Astrocyte (in vitro differentiated cells and primary cell): ENCODE measurements at regions not wholly inside any gene's neighbourhood (a gene's known extent, or its start where the extent isn't known, plus 50 kb on each side); places are given as distances from the start of the nearest gene placed in this dataset.
"Not testable (repeated sequence)": the region's sequence is repeated elsewhere in the genome, so short reads cannot be mapped to it uniquely, and the experiment has no call there.

Experiments
- DNase-seq: peaks from one replicate; pipeline ENCODE4 v3.0.0-alpha.2; 2010; ENCODE audit warnings: low read depth
- FAIRE-seq: peaks from 2 replicates; lab custom pipeline; 2011; peaks lifted over from hg19 to GRCh38; lab: Jason Lieb, UNC
- H2AFZ ChIP-seq: 2 replicates; pipeline ENCODE4 v1.6.0; 2012; ENCODE audit warnings: low read depth, low read length, inconsistent platforms
- H3K27ac ChIP-seq: 2 replicates; pipeline ENCODE4 v1.5.1; 2011; ENCODE audit warnings: low read depth, low read length, inconsistent platforms
- H3K27me3 ChIP-seq: 2 replicates; pipeline ENCODE4 v1.6.0; 2011; ENCODE audit warnings: low read length, inconsistent platforms; ENCODE audit not compliant: insufficient read depth
- H3K36me3 ChIP-seq: 2 replicates; pipeline ENCODE4 v1.5.1; 2011; ENCODE audit warnings: low read length, inconsistent platforms; ENCODE audit not compliant: insufficient read depth
- H3K4me1 ChIP-seq: 2 replicates; pipeline ENCODE4 v1.5.1; 2011; ENCODE audit warnings: low read length, inconsistent platforms; ENCODE audit not compliant: insufficient read depth
- H3K4me2 ChIP-seq: 2 replicates; pipeline ENCODE4 v1.6.0; 2012; ENCODE audit warnings: low read length, inconsistent platforms
- H3K4me3 ChIP-seq: 2 replicates; pipeline ENCODE4 v1.5.1; 2011; ENCODE audit warnings: low read depth, mild to moderate bottlenecking, low read length, inconsistent platforms; ENCODE audit not compliant: insufficient read depth
- H3K79me2 ChIP-seq: 2 replicates; pipeline ENCODE4 v1.6.0; 2012; ENCODE audit warnings: mild to moderate bottlenecking, low read length, inconsistent platforms; ENCODE audit not compliant: insufficient read depth
- H3K9ac ChIP-seq: 2 replicates; pipeline ENCODE4 v1.6.0; 2012; ENCODE audit warnings: mild to moderate bottlenecking, low read length, inconsistent platforms
- H3K9me3 ChIP-seq: 2 replicates; pipeline ENCODE4 v1.5.1; 2012; ENCODE audit warnings: low read depth, mild to moderate bottlenecking, low read length, inconsistent platforms; ENCODE audit not compliant: insufficient read depth
- H4K20me1 ChIP-seq: 2 replicates; pipeline ENCODE4 v1.6.0; 2012; ENCODE audit warnings: low read length, inconsistent platforms; ENCODE audit not compliant: insufficient read depth
- H3K27ac Mint-ChIP-seq: one replicate; pipeline ENCODE4 v1.8.0; 2021; ENCODE audit warnings: mild to moderate bottlenecking, mixed read lengths; ENCODE audit not compliant: unreplicated experiment
- H3K27me3 Mint-ChIP-seq: one replicate; pipeline ENCODE4 v1.8.0; 2021; ENCODE audit warnings: low read depth, mixed read lengths; ENCODE audit not compliant: unreplicated experiment
- H3K36me3 Mint-ChIP-seq: one replicate; pipeline ENCODE4 v1.8.0; 2021; ENCODE audit warnings: low read depth, mixed read lengths; ENCODE audit not compliant: unreplicated experiment
- H3K4me1 Mint-ChIP-seq: one replicate; pipeline ENCODE4 v1.8.0; 2021; ENCODE audit warnings: low read depth, mixed read lengths; ENCODE audit not compliant: unreplicated experiment
- H3K4me3 Mint-ChIP-seq: one replicate; pipeline ENCODE4 v1.8.0; 2021; ENCODE audit warnings: mild to moderate bottlenecking, moderate library complexity, mixed read lengths; ENCODE audit not compliant: unreplicated experiment
- H3K9me3 Mint-ChIP-seq: one replicate; pipeline ENCODE4 v1.8.0; 2021; ENCODE audit warnings: mild to moderate bottlenecking, mixed read lengths; ENCODE audit not compliant: unreplicated experiment
- EZH2 ChIP-seq: IDR thresholded peaks from 2 replicates; pipeline ENCODE4 v1.6.1; 2012; ENCODE audit warnings: mild to moderate bottlenecking, low read length, inconsistent platforms; ENCODE audit not compliant: insufficient read depth
- TF ChIP-seq, protein P1 (sequence below): IDR thresholded peaks from 2 replicates; pipeline ENCODE4 v1.5.1; 2011; ENCODE audit warnings: low read depth, mild to moderate bottlenecking, inconsistent platforms, low read length, moderate library complexity; ENCODE audit not compliant: insufficient read depth

DNA sequence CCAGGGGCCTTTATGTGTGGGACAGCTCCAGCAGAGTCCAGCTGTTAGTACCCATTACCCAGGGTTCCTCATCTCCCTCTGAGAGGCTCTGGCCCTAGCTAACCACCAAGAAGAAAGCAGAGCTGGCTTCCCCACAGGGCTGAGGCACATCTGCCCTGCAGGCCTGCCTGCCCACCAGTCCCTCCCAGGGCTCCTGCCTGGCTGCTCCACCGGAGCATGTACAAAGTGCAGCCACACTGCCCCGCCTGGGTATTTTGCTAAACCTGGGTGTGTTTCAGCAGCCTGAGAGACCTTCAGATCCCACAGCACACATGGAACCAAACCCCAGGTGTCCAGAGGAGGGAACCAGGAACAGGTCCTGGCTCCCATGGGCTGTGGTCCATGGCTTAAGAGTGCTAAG is 500.4 kb upstream of the KLHL4 start:
- no peak for DNase-seq
- TF ChIP-seq, protein P1, sequence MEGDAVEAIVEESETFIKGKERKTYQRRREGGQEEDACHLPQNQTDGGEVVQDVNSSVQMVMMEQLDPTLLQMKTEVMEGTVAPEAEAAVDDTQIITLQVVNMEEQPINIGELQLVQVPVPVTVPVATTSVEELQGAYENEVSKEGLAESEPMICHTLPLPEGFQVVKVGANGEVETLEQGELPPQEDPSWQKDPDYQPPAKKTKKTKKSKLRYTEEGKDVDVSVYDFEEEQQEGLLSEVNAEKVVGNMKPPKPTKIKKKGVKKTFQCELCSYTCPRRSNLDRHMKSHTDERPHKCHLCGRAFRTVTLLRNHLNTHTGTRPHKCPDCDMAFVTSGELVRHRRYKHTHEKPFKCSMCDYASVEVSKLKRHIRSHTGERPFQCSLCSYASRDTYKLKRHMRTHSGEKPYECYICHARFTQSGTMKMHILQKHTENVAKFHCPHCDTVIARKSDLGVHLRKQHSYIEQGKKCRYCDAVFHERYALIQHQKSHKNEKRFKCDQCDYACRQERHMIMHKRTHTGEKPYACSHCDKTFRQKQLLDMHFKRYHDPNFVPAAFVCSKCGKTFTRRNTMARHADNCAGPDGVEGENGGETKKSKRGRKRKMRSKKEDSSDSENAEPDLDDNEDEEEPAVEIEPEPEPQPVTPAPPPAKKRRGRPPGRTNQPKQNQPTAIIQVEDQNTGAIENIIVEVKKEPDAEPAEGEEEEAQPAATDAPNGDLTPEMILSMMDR, result no peak
- TF ChIP-seq EZH2, result no peak

DNA sequence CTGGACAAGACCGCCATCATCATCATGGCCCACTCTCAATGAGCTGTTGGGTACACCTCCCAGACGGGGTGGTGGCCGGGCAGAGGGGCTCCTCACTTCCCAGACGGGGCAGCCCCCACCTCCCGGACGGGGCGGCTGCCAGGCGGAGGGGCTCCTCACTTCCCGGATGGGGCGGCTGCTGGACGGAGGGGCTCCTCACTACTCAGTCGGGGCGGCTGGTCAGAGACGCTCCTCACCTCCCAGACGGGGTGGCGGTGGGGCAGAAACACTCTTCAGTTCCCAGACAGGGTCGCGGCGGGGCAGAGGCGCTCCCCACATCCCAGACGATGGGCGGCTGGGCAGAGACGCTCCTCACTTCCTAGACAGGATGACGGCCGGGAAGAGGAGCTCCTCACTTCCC is 484.5 kb upstream of the KLHL4 start:
- H3K4me1 ChIP-seq, H3K36me3 ChIP-seq, H3K9ac ChIP-seq, H3K4me3 Mint-ChIP-seq, H3K4me3 ChIP-seq, FAIRE-seq, H3K27me3 Mint-ChIP-seq, H3K27me3 ChIP-seq, H2AFZ ChIP-seq, DNase-seq, H3K27ac Mint-ChIP-seq, H3K27ac ChIP-seq, H3K4me2 ChIP-seq, H3K36me3 Mint-ChIP-seq, H3K9me3 ChIP-seq, H4K20me1 ChIP-seq, H3K9me3 Mint-ChIP-seq, H3K79me2 ChIP-seq, H3K4me1 Mint-ChIP-seq: not testable (repeated sequence)

More for the DNA sequence above, 500.4 kb upstream of the KLHL4 start:
- H3K79me2 ChIP-seq, result no peaks in the 10 kb centered on the region
- H3K4me1 ChIP-seq, result no peaks in the 10 kb centered on the region
- H3K4me3 ChIP-seq, result no peak overlapping the region
- no peak overlapping the region for H3K4me2 ChIP-seq
- no peaks in the 10 kb centered on the region for H3K27me3 ChIP-seq
- Mint-ChIP-seq H3K4me1 (no peaks in the 10 kb centered on the region), H3K36me3 (no peaks in the 10 kb centered on the region), H3K9me3 (no peaks in the 10 kb centered on the region), H3K27ac (no peak overlapping the region), H3K27me3 (no peaks in the 10 kb centered on the region), H3K4me3 (no peak overlapping the region)
- no peaks in the 10 kb centered on the region for H3K9me3 ChIP-seq
- H4K20me1 ChIP-seq, result no peaks in the 10 kb centered on the region
- H3K27ac ChIP-seq, result no peak overlapping the region
- H2AFZ ChIP-seq, result no peak overlapping the region
- H3K36me3 ChIP-seq, result no peaks in the 10 kb centered on the region
- no peak for FAIRE-seq
- H3K9ac ChIP-seq, result no peak overlapping the region

DNA sequence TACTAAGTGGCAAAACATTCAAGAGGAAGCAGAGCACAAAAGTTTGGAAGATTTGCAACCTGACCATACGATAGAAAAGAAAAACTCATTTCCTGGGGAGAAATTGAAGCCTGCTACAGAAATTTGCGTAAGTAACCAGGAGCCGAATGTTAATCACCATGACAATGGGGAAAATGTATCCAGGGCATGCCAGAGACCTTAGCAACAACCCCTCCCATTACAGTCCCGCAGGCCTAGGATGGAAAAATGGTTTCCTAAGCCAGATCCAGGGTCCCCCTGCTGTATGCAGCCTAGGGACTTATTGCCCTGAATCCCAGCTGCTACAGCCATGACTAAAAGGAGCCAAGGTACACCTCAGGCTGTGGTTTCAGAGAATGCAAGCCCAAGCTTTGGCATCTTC is 472.2 kb upstream of the KLHL4 start:
- Histone ChIP-seq H3K9ac (no peak overlapping the region), H3K79me2 (no peaks in the 10 kb centered on the region), H2AFZ (no peak overlapping the region), H3K4me1 (no peaks in the 10 kb centered on the region), H3K36me3 (no peaks in the 10 kb centered on the region), H3K9me3 (no peaks in the 10 kb centered on the region), H3K27me3 (no peaks in the 10 kb centered on the region), H3K4me3 (no peak overlapping the region), H3K27ac (no peak overlapping the region), H3K4me2 (no peak overlapping the region), H4K20me1 (no peaks in the 10 kb centered on the region)
- Mint-ChIP-seq H3K27ac (no peak overlapping the region), H3K4me1 (no peaks in the 10 kb centered on the region), H3K9me3 (no peaks in the 10 kb centered on the region), H3K27me3 (no peaks in the 10 kb centered on the region), H3K4me3 (no peak overlapping the region), H3K36me3 (no peaks in the 10 kb centered on the region)
- DNase-seq, result no peak
- no peak for FAIRE-seq
- TF ChIP-seq, protein P1, result no peak
- no peak for TF ChIP-seq EZH2
